WTC11 (cell line): ENCODE measurements at regions not wholly inside any gene's neighbourhood (a gene's known extent, or its start where the extent isn't known, plus 50 kb on each side); places are given as distances from the start of the nearest gene placed in this dataset.

Experiments used
- ATAC-seq: fragments of 200-7000 bp; cut with Tn5 transposase; 2 replicates; pipeline ENCODE4 v1.10.0; 2021; ENCODE audit warnings: mild to moderate bottlenecking, moderate library complexity
- CTCF ChIA-PET: fragments of 300-600 bp; sonication (Branson Sonifier 250); formaldehyde crosslinking; loops from one replicate; lab custom pipeline; 2021; ENCODE audit warnings: antibody characterized with exemption; lab: Charles Lee
- POLR2A ChIA-PET: fragments of 350-600 bp; sonication (Branson Sonifier 250); formaldehyde crosslinking; loops from one replicate; lab custom pipeline; 2021; ENCODE audit warnings: antibody characterized with exemption; lab: Charles Lee
- DNase-seq: peaks from one replicate; pipeline ENCODE4 v3.0.0; 2021; ENCODE audit warnings: low spot score
- H3K27ac Mint-ChIP-seq: 2 replicates; pipeline ENCODE4 v1.8.0; 2021; ENCODE audit warnings: mixed read lengths
- H3K27me3 Mint-ChIP-seq: 2 replicates; pipeline ENCODE4 v1.8.0; 2021; ENCODE audit warnings: low read depth, mild to moderate bottlenecking, moderate library complexity, mixed read lengths
- H3K36me3 Mint-ChIP-seq: 2 replicates; pipeline ENCODE4 v1.8.0; 2021; ENCODE audit warnings: mixed read lengths
- H3K4me1 Mint-ChIP-seq: 2 replicates; pipeline ENCODE4 v1.8.0; 2022; ENCODE audit warnings: mixed read lengths
- H3K4me3 Mint-ChIP-seq: 2 replicates; pipeline ENCODE4 v1.8.0; 2021; ENCODE audit warnings: mild to moderate bottlenecking, moderate library complexity, mixed read lengths
- H3K9me3 Mint-ChIP-seq: 2 replicates; pipeline ENCODE4 v1.8.0; 2021; ENCODE audit warnings: mixed read lengths
- CREB1 ChIP-seq: sonication (generic); formaldehyde crosslinking; IDR thresholded peaks from 2 replicates; pipeline ENCODE4 v1.8.0; 2023; ENCODE audit warnings: mild to moderate bottlenecking, missing genetic modification reagents
- CREM ChIP-seq: sonication (generic); formaldehyde crosslinking; IDR thresholded peaks from 2 replicates; pipeline ENCODE4 v1.8.1; 2022; ENCODE audit warnings: mild to moderate bottlenecking, missing genetic modification reagents, moderate library complexity
- NR2C2 ChIP-seq: sonication (generic); formaldehyde crosslinking; IDR thresholded peaks from 2 replicates; pipeline ENCODE4 v1.8.0; 2022; ENCODE audit warnings: mild to moderate bottlenecking, missing genetic modification reagents
- NR3C1 ChIP-seq: sonication (generic); formaldehyde crosslinking; conservative IDR thresholded peaks from 2 replicates; pipeline ENCODE4 v1.8.1; 2023; ENCODE audit warnings: low read depth, mild to moderate bottlenecking, missing genetic modification reagents
- PRRX2 ChIP-seq: fragments of 250-450 bp; sonication (Bioruptor Pico); IDR thresholded peaks from 2 replicates; pipeline ENCODE4 v1.8.0; 2021; ENCODE audit warnings: mild to moderate bottlenecking
- SMAD4 ChIP-seq: sonication (generic); formaldehyde crosslinking; IDR thresholded peaks from 2 replicates; pipeline ENCODE4 v1.8.0; 2022; ENCODE audit warnings: mild to moderate bottlenecking, missing genetic modification reagents
- SOX15 ChIP-seq: fragments of 250-450 bp; sonication (Bioruptor Pico); IDR thresholded peaks from 2 replicates; pipeline ENCODE4 v1.9.0; 2021; ENCODE audit warnings: mild to moderate bottlenecking
- SP1 ChIP-seq: sonication (generic); formaldehyde crosslinking; conservative IDR thresholded peaks from 2 replicates; pipeline ENCODE4 v1.8.1; 2022; ENCODE audit warnings: missing genetic modification reagents
- TCF7 ChIP-seq: sonication (generic); formaldehyde crosslinking; IDR thresholded peaks from 2 replicates; pipeline ENCODE4 v1.8.0; 2022; ENCODE audit warnings: mild to moderate bottlenecking, low read depth, missing genetic modification reagents, moderate library complexity
- TP53 ChIP-seq: sonication (generic); formaldehyde crosslinking; IDR thresholded peaks from 2 replicates; pipeline ENCODE4 v1.8.1; 2023; ENCODE audit warnings: mild to moderate bottlenecking, missing genetic modification reagents
- ZNF416 ChIP-seq: fragments of 250-450 bp; sonication (Bioruptor Pico); IDR thresholded peaks from 2 replicates; pipeline ENCODE4 v1.9.0; 2021; ENCODE audit warnings: mild to moderate bottlenecking, inconsistent platforms
- ZNF671 ChIP-seq: fragments of 250-450 bp; sonication (Bioruptor Pico); IDR thresholded peaks from 2 replicates; pipeline ENCODE4 v1.8.0; 2021; ENCODE audit warnings: mild to moderate bottlenecking
- TF ChIP-seq, protein P1 (sequence below): fragments of 250-450 bp; sonication (Bioruptor Pico); IDR thresholded peaks from 2 replicates; pipeline ENCODE4 v1.9.0; 2021; ENCODE audit warnings: mild to moderate bottlenecking, borderline replicate concordance
- TF ChIP-seq, protein P2 (sequence below): sonication (generic); formaldehyde crosslinking; IDR thresholded peaks from 2 replicates; pipeline ENCODE4 v1.8.0; 2022; ENCODE audit warnings: mild to moderate bottlenecking, missing genetic modification reagents
- TF ChIP-seq, protein P3 (sequence below): sonication (generic); formaldehyde crosslinking; IDR thresholded peaks from 2 replicates; pipeline ENCODE4 v1.8.1; 2023; ENCODE audit warnings: mild to moderate bottlenecking, missing genetic modification reagents, moderate library complexity
- TF ChIP-seq, protein P4 (sequence below): fragments of 250-450 bp; sonication (Bioruptor Pico); conservative IDR thresholded peaks from 2 replicates; pipeline ENCODE4 v1.9.0; 2021; ENCODE audit warnings: mild to moderate bottlenecking
- TF ChIP-seq, protein P5 (sequence below): fragments of 250-450 bp; sonication (Bioruptor Pico); IDR thresholded peaks from 2 replicates; pipeline ENCODE4 v1.9.0; 2021; ENCODE audit warnings: mild to moderate bottlenecking
- TF ChIP-seq, protein P6 (sequence below): sonication (generic); formaldehyde crosslinking; IDR thresholded peaks from 2 replicates; pipeline ENCODE4 v1.8.0; 2023; ENCODE audit warnings: mild to moderate bottlenecking, missing genetic modification reagents
- TF ChIP-seq, protein P7 (sequence below): sonication (generic); formaldehyde crosslinking; conservative IDR thresholded peaks from 2 replicates; pipeline ENCODE4 v1.8.1; 2022; ENCODE audit warnings: mild to moderate bottlenecking, missing genetic modification reagents
- TF ChIP-seq, protein P8 (sequence below): sonication (generic); formaldehyde crosslinking; IDR thresholded peaks from 2 replicates; pipeline ENCODE4 v1.8.0; 2022; ENCODE audit warnings: mild to moderate bottlenecking, missing genetic modification reagents

DNA sequence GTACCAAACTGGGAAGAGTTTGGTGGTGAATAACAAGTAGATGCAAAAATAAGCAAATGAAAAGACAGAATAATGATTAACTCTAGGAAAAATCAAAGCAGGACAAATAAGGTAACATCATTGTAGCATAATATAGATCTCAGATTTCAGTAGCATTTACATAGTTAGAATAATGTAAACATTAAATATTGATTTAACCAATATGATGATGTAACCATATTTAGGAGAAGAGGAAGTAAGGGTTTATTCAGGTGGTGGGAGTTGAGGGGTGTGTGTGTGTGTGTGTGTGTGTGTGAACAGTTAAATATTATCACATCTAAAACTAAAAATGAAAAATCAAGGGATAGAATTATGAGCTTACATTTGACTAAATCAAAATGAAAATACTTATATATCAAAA lies 143.4 kb downstream of the NPR3 start (continued):
- no peak for TF ChIP-seq CREM (CRISPR knock-in tag)

DNA sequence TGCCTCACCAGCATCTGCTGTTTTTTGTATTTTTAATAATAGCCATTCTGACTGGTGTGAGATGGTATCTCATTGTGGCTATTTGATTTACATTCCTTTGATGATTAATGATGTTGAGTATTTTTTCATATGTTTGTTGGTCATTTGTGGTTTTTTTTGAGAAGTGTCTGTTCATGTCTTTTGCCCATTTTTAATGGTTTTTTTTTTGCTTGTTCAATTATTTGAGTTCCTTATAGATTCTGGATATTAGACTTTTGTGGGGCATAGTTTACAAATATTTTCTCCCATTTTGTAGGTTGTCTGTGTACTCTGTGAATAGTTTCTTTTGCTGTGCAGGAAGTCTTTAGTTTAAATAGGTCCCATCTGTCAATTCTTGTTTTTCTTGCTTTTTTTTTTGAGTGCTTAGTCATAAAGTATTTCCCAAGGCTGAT lies 148.1 kb downstream of the NPR3 start:
- no peaks in the 10 kb centered on the region; the same call in 1 of the 2 replicates for H3K27me3 Mint-ChIP-seq
- no peak for DNase-seq
- CTCF ChIA-PET = no interaction called here

More for the DNA sequence above, 148.1 kb downstream of the NPR3 start:
- H3K4me3 Mint-ChIP-seq = no peak overlapping the region
- no peak overlapping the region for H3K27ac Mint-ChIP-seq
- peaks cover 23% of the 10 kb centered on the region for H3K36me3 Mint-ChIP-seq
- no peaks in the 10 kb centered on the region for H3K4me1 Mint-ChIP-seq
- H3K9me3 Mint-ChIP-seq = peaks cover 37% of the 10 kb centered on the region
- POLR2A ChIA-PET = no interaction called here
- no peak for TF ChIP-seq ZNF416 (CRISPR knock-in tag)
- TF ChIP-seq, protein P1, sequence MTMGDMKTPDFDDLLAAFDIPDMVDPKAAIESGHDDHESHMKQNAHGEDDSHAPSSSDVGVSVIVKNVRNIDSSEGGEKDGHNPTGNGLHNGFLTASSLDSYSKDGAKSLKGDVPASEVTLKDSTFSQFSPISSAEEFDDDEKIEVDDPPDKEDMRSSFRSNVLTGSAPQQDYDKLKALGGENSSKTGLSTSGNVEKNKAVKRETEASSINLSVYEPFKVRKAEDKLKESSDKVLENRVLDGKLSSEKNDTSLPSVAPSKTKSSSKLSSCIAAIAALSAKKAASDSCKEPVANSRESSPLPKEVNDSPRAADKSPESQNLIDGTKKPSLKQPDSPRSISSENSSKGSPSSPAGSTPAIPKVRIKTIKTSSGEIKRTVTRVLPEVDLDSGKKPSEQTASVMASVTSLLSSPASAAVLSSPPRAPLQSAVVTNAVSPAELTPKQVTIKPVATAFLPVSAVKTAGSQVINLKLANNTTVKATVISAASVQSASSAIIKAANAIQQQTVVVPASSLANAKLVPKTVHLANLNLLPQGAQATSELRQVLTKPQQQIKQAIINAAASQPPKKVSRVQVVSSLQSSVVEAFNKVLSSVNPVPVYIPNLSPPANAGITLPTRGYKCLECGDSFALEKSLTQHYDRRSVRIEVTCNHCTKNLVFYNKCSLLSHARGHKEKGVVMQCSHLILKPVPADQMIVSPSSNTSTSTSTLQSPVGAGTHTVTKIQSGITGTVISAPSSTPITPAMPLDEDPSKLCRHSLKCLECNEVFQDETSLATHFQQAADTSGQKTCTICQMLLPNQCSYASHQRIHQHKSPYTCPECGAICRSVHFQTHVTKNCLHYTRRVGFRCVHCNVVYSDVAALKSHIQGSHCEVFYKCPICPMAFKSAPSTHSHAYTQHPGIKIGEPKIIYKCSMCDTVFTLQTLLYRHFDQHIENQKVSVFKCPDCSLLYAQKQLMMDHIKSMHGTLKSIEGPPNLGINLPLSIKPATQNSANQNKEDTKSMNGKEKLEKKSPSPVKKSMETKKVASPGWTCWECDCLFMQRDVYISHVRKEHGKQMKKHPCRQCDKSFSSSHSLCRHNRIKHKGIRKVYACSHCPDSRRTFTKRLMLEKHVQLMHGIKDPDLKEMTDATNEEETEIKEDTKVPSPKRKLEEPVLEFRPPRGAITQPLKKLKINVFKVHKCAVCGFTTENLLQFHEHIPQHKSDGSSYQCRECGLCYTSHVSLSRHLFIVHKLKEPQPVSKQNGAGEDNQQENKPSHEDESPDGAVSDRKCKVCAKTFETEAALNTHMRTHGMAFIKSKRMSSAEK = no peak
- TF ChIP-seq, protein P2, sequence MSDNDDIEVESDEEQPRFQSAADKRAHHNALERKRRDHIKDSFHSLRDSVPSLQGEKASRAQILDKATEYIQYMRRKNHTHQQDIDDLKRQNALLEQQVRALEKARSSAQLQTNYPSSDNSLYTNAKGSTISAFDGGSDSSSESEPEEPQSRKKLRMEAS (CRISPR knock-in tag) = no peak
- TF ChIP-seq, protein P3, sequence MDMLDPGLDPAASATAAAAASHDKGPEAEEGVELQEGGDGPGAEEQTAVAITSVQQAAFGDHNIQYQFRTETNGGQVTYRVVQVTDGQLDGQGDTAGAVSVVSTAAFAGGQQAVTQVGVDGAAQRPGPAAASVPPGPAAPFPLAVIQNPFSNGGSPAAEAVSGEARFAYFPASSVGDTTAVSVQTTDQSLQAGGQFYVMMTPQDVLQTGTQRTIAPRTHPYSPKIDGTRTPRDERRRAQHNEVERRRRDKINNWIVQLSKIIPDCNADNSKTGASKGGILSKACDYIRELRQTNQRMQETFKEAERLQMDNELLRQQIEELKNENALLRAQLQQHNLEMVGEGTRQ (CRISPR knock-in tag) = no peak
- TF ChIP-seq TP53 = no peak
- no peak for TF ChIP-seq PRRX2 (CRISPR knock-in tag)
- TF ChIP-seq, protein P4, sequence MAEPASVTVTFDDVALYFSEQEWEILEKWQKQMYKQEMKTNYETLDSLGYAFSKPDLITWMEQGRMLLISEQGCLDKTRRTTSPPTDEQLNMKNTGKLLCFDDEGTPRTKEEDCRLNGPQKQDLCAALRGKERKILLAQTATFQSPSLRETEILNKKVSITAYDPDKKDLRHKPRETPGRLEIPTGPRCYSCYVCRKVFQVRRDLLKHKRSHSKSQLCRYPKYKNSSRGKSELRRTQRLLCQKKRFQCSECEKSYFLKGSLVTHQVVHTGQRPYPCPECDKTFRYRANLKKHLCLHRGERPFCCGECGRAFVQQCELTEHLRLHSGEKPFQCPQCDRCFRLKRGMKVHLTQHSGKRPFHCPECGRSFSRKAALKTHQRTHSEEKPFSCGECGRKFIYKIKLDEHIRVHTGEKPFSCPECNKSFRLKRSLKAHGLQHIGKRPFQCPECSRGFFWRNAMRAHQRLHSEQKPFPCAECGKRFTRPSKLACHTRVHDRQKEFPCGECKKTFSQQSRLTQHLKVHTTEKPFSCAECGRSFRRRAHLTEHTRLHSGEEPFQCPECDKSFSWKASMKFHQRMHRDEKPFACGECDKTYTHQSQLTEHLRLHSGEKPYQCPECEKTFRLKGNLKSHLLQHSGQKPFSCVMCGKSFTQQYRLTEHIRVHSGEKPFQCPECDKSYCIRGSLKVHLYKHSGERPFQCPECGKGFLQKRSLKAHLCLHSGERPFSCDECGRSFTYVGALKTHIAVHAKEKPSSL = no peak
- TF ChIP-seq, protein P5, sequence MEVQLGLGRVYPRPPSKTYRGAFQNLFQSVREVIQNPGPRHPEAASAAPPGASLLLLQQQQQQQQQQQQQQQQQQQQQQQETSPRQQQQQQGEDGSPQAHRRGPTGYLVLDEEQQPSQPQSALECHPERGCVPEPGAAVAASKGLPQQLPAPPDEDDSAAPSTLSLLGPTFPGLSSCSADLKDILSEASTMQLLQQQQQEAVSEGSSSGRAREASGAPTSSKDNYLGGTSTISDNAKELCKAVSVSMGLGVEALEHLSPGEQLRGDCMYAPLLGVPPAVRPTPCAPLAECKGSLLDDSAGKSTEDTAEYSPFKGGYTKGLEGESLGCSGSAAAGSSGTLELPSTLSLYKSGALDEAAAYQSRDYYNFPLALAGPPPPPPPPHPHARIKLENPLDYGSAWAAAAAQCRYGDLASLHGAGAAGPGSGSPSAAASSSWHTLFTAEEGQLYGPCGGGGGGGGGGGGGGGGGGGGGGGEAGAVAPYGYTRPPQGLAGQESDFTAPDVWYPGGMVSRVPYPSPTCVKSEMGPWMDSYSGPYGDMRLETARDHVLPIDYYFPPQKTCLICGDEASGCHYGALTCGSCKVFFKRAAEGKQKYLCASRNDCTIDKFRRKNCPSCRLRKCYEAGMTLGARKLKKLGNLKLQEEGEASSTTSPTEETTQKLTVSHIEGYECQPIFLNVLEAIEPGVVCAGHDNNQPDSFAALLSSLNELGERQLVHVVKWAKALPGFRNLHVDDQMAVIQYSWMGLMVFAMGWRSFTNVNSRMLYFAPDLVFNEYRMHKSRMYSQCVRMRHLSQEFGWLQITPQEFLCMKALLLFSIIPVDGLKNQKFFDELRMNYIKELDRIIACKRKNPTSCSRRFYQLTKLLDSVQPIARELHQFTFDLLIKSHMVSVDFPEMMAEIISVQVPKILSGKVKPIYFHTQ (CRISPR knock-in tag) = no peak
- TF ChIP-seq CREB1 (CRISPR knock-in tag) = no peak
- TF ChIP-seq, protein P6, sequence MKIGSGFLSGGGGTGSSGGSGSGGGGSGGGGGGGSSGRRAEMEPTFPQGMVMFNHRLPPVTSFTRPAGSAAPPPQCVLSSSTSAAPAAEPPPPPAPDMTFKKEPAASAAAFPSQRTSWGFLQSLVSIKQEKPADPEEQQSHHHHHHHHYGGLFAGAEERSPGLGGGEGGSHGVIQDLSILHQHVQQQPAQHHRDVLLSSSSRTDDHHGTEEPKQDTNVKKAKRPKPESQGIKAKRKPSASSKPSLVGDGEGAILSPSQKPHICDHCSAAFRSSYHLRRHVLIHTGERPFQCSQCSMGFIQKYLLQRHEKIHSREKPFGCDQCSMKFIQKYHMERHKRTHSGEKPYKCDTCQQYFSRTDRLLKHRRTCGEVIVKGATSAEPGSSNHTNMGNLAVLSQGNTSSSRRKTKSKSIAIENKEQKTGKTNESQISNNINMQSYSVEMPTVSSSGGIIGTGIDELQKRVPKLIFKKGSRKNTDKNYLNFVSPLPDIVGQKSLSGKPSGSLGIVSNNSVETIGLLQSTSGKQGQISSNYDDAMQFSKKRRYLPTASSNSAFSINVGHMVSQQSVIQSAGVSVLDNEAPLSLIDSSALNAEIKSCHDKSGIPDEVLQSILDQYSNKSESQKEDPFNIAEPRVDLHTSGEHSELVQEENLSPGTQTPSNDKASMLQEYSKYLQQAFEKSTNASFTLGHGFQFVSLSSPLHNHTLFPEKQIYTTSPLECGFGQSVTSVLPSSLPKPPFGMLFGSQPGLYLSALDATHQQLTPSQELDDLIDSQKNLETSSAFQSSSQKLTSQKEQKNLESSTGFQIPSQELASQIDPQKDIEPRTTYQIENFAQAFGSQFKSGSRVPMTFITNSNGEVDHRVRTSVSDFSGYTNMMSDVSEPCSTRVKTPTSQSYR (CRISPR knock-in tag) = no peak
- TF ChIP-seq NR3C1 (CRISPR knock-in tag) = no peak
- TF ChIP-seq NR2C2 = no peak
- TF ChIP-seq, protein P7, sequence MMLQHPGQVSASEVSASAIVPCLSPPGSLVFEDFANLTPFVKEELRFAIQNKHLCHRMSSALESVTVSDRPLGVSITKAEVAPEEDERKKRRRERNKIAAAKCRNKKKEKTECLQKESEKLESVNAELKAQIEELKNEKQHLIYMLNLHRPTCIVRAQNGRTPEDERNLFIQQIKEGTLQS (CRISPR knock-in tag) = no peak
- no peak for TF ChIP-seq TCF7 (CRISPR knock-in tag)
- TF ChIP-seq ZNF671 (CRISPR knock-in tag) = no peak
- TF ChIP-seq CREM (CRISPR knock-in tag) = no peak
- TF ChIP-seq SMAD4 (CRISPR knock-in tag) = no peak
- no peak for TF ChIP-seq SOX15
- no peak for TF ChIP-seq SP1 (CRISPR knock-in tag)
- TF ChIP-seq, protein P8, sequence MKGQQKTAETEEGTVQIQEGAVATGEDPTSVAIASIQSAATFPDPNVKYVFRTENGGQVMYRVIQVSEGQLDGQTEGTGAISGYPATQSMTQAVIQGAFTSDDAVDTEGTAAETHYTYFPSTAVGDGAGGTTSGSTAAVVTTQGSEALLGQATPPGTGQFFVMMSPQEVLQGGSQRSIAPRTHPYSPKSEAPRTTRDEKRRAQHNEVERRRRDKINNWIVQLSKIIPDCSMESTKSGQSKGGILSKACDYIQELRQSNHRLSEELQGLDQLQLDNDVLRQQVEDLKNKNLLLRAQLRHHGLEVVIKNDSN (CRISPR knock-in tag) = no peak
- no peak for ATAC-seq
